IPS DF 19.7 (cell line): ENCODE measurements at regions not wholly inside any gene's neighbourhood (a gene's known extent, or its start where the extent isn't known, plus 50 kb on each side); places are given as distances from the start of the nearest gene placed in this dataset.

Experiments used
- DNase-seq: peaks from one replicate; pipeline ENCODE4 v3.0.0-alpha.2; 2013; ENCODE audit warnings: low read depth, low spot score

DNA sequence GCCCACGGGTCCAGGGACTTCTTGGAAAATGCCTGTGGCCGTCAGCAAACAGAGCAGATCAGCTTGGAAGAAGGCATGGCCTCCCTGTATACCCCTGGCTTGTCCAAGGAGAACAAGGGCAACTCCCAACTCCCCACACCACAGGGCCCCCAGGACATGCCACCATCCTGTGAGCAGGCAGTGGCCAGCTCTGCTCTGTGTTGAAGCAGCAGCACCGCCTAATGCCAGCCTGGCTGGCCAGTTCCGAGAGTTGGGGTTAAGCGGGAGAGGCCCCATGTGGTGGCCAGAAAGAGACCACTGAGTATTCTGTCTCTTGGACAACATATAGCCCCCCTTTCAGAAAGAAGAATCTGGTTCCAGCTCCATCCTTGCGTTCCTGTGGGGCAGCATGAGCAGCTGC is 209.2 kb downstream of the CTTN start:
- no peak for DNase-seq

DNA sequence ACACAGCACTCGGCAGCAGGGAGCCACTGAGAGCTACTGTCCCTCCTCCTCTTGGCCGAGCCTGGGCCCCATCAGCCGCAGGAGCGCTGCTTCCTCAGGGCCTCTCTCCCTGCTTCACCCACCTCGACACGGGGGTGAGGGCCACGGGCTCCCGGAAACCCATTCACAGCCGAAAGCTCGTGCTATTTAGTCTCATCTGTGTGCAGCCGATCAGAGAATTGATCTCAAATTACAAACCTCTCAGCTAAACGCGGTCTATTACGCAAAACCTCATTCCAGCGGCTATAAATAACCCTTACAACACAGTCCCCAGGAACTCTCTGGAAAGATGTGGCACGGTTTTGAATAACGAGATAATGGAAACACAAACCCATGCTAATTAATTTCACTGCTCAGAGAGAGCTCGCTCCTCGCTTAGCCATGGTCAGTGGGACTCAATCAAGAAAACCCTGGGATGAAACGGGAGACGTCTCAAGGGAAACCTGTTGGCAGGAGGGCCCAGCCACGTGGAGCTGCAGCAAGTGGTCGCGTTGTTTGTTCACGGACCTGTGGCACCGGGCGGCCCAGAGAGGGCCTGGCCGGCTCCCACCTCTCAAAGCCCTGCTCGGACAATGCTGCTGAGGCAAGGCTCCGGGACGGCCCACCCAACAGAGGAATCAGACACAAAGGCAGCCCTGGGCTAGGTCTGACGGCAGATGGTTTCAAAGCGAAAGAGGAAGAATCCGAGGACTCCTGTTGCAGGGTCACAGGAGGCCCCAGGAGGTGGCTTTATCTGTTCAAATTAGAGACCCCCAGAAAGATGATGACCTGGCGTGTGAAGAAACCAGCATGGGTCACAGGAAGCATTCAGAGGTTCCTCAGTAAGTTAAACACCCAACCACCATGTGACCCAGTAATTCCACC is 210.5 kb downstream of the CTTN start:
- no peak for DNase-seq

DNA sequence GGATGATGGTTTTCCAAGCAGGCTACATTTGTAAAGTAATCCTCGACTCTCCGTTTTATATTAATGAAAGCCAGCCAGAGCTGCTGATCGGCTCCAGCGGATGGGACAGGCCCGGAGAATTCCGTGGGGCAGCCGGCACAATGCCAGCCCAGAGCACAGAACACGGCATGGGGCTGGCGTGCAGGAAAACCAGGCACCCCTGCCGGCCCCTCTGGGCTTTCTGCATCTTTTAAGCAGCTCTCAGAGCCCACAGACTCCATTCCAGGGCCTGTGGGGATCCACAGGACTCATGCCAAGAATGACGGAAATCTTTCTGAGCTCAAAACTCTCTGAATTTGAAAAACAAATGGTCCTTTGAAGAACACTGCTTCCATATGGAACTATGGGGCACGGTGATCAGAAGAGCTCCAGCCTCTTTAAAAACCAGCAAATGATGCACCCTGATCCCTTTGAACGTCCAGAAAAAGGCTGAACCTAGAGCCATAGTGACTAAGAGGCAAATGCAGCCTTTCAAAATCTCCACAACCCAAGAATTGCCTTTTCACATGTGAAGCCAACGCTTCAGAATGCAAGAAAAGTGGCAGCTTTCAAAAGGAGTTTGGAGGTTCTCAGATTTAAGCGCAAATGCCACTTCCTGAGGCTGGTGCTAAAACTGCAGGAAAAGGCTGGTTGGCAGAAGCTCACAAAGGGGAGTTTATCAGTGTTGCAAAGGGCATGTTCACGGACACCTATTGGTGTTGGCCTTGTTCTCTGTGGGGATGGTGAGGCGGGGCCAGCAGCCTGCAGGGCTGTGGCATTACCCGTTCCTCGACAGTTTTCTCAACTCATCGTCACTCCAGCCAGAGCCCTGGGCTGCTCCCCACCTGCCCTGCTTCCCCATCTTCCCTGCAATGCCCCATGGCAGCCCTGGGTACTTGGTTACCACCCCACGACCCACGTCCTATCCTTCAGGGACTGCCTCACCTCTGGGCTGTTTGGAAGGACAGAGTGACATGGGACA is 212.5 kb downstream of the CTTN start:
- no peak for DNase-seq

DNA sequence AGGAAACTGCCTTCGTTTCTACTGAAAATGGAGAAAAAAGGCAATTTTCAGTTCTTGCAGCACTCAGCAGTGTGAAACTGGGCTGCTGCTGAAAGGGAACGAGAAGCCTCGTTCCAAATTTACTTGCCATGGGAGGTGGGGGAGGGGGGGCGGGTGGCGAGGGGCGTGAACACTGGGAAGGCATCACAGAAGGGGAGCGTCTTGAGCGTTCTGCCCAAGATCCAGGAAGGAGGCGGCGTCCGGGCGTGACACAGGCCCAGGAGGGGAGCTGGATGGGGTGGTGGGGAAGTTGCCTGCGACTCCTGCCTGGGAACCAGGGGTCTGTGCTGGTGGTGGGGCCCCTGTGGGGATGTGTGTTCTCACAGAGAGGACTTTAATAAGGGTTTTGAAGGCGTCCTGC is 213.5 kb downstream of the CTTN start:
- DNase-seq = no peak

DNA sequence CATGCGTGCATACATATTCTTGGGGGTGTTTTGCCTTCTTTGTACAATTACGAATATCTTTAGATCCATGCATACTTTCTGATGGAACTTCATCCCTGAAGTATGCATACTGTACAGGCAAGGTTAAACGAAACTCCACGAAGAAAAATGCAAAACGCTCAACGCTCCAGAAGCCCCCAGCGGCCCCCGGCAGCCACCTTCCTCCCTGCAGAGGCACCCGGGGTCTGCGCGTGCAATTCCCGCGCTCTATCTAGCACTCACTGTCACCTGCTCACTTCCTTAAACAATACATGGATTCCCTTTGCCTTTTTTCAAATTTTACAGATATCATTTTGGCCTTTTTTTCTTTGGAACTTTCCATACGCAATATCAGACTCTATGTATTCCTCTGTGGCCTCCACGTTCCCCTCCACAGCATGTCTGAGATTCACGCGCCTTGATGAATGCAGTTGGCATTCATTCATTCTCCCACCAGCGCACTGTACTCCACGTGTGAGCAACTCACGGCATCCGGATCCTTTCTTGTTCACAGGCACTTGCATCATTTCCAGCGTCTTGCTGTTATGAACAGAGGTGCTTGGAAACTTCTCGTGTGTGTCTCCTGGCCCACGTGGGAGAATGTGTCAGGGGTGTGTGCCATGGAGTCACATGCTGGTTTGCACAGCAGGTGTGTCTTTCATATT is 214.3 kb downstream of the CTTN start:
- no peak for DNase-seq

DNA sequence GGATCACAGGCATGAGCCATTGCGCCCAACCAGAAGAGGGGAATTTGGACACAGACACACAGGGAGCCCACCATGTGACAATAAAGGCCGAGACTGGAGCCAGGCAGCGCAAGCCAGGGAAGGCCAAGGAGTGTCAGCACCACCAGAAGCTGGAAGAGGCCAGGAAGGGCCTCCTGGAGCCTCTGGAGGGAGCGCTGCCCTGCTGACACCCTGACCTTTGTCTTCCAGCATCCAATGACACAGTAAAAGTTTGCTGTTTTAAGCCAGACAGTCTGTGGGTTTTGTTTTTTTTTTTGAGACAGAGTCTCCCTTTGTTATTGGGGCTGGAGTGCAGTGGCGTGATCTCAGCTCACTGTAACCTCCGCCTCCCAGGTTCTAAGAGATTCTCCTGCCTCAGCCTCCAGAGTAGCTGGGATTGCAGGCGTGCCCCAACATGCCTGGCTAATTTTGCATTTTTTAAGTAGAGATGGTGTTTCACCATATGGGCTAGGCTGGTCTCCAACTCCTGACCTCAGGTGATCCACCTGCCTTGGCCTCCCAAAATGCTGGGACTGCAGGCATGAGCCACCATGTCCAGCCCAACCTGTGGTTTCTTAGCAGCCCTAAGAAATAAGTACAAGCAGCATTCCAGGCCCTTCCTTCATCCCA is 215.8 kb downstream of the CTTN start:
- DNase-seq = no peak

DNA sequence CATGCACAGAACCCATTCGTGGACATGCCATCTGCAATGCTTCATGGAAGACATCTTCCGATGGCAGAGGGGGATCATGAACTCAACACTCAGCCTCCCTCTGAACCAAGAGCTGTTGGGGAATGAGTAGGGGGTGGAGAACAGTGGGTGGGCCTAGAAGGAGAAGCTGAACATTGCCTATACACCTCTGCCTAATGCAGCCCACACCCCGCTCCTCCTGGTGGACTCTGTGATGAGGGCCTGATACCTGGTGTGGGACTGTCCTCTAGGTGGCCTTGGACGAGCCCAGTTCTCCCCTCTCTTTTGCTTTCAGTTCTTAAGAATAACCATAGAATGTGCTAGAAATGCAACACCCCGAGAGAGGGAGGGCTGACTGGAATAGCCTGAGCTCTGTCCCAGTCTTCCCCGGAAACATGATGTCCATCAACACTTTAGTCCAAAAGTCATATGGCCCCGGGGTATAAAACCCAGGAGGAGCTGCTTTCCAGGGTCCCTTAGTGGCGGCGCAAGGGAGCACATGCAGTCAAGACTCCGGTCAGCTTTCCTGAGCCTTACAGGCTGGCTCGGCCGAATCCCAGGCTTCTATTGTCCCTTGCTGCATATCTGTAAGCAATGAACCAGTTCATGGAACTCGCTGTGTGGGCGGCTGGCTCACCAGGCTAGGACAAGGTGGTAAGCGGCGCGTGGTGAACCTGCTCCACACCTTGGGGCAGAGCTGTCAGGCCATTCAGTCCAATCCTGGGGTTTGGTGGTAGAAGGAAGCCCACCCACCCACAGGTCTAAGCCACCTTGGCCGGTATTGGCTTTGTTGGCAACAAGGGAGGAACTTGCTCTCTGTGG is 216.9 kb downstream of the CTTN start:
- DNase-seq = no peak

DNA sequence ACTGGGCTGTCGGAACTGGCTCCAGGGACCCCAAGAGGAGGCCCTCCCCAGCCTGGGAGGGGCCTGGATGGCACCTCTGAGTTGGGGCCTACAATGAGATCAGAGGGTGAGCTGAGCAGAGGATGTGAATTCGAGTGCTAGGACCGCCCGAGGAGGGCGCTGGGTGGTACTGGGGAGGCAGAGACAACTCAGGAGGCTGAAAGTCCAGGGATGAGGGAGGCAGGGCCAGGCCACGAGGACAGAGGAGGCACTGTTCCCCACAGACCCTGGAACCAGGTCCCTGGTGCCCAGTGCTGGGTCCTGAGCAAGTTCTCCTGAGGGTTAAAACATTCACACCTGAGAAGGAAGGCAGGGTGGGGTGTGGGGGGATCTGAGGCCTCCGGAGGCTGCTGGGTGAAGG is 218.0 kb downstream of the CTTN start:
- DNase-seq = no peak

DNA sequence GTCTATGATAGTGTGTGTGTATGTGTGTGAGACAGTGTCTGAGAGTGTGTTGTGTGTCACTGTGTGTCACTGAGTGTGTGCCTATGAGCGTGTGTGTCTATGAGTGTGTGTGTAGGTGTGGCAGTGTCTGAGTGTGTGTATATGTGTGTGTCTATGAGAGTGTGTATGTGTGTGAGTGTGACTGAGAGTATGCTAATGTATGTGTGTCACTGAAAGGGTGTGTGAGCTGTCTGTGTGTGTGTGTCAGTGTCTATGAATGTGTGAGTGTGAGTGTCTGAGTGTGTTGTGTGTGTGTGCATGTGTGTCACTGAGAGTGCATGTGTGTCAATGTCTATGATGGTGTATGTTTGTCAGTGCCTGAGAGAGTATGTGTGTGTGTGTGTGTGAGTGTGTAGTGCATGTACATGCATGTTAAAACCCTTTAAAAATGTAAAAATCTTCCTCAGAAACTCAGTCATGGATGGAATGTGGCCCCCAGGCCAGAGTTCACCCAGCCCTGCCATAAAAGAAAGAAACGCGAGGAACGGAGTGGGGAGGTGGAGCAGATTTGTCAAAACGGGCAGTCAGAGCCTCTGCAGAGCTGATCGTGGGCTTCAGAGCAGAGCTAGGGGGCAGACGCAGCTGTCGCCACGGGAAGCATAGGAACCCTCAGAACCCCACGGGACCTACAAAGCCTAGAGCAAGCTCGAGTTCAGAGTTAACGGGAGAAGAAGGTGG is 218.8 kb downstream of the CTTN start:
- no peak for DNase-seq

DNA sequence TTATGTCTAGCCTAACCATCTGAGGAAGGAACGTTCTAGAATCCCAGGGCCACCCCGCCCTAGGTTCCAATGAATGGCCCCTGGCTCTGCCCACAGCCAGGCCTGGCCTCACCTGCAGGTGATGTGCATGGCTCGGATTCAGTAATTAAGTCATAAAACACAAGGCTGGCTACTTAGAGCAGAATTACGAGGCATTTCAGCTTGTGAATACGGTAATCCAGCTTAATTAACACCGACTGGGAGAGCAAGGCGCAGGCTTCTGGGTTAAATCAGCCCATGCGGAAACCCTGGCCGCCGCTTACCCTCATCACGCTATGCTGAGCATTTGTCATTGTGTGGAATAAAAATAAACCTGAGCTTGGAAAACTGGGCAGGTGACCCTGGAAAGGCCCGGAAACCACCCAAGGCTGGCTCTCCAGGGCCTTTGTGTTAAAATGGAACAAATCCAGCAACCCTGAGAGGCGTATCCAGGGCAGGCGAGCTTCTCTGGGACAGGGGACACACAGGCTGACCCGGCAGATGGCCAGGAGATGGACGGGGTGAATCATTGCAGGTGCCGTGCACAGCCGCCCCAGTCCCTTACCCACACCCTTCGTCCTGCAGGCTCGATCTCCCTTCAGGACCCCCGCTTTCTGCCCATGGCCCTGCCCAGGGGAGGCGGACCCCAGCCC is 220.2 kb downstream of the CTTN start:
- no peak for DNase-seq

DNA sequence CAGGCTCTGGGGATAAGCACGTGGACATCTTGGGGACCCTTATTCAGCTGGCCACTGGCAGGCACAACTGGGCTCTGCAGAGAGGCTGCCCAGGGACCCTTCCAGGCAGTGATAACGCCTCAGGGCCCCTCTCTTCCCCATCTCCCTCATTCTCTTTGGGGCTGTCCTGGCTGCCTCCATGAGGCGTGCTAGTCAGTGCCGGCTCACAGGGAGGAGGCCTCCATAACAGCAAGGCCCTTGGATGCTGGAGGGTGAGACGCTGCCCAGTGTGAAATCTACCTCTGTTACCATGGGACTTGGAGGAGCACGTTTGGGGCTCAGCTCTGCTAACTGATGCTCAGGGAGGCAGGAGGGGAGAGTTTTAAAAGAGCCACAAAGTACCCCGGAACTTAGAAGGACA is 221.3 kb downstream of the CTTN start:
- DNase-seq = no peak

DNA sequence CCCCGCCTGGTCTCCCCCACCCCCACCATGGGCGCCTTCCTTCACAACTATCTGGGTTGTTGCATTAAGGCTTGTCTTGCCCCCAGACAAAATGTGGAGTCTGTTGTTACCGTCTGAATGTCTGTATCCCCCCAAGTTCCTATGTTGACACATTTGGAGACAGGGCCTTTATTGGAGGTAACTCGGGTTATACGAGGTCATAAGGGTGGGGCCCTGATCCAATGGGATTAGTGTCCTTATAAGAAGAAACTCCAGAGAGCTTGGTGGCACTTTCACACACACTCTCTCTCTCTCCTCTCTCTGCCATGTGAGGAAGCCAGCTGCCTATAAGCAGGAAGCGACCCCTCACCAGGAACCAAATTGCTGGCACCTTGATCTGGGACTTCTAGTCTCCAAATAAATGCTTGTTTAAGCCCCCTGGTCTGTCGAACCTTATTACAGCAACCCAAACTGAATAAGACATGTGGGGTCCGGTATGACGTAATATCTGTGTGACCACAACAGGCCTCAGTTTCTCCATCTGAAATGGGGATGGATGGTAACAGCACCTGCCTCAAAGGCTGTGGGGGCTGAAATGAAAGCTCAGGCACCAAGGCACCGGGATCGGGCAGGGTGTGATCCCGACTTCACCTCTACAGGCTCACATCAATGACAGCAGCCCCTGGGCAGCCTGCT is 222.3 kb downstream of the CTTN start:
- no peak for DNase-seq

DNA sequence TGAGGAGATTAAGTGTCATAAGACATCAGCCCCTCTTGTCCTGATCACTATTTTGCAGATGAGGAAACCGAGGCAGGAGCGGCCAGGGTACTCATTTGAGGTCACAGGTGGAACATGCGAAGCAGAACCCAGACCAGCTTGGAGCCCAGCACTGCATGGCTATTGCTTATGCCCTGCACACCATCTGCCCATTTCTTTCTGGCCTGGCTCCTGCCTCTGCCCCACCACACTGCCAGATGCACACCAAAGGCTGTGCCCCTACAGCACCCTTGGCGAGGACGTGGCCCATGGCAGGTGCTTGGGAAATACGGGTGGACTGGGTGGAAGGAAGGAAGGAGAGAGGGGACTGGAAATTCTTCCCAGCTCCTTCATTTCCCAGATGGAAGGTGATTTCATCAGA is 222.9 kb downstream of the CTTN start:
- no peak for DNase-seq

DNA sequence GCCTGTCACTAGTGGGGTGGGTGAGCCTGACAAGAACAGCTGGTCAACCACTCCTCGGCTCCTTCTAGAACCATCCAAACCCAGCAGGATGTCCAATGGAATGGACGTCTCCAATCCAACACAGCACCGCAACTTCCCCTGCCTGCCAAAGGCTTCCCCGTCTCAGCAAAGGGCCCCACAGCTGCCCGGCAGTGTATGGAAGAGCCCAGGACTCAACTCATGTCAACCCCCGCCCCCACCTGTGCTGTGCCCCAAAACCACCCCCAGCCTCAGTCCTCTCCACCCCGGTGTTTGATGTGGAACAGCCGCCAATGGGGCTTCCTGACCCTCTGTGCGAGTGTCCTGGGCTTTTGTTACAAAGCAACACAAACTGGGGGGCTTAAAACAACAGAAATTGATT is 223.8 kb downstream of the CTTN start:
- no peak for DNase-seq

DNA sequence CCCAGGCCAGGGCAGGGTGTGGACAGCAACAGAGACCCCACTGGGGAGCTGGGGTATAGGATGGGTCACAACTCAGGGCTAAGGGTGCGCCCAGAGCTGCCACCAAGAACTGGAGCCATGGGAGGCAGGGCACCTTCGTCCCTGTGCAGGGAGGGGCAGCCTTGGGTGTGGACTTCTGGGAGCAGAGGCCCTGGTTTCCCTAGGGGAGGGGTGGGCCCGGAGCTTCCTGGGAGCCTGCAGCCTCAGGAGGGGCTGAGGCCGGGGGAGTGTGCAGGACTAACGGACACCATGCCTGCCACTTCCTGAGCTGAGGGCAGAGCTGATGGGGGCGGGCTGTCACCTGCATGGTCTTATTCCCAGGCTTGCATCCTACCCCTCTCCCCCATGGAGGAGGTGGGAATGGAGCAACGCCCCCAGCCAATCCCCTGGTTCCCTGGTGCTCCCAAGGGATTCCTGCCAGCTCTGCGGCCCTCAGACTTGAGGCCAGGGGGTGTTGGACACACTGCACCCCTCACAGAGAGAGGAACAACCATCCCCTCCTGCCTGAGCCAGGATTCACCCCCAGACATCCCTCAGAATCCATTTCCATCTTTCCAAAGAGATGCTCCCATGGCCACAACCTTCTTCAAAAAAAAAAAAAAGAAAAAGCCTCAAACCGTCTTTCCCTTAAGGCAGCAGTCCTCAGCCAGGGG is 225.7 kb downstream of the CTTN start:
- DNase-seq = no peak

DNA sequence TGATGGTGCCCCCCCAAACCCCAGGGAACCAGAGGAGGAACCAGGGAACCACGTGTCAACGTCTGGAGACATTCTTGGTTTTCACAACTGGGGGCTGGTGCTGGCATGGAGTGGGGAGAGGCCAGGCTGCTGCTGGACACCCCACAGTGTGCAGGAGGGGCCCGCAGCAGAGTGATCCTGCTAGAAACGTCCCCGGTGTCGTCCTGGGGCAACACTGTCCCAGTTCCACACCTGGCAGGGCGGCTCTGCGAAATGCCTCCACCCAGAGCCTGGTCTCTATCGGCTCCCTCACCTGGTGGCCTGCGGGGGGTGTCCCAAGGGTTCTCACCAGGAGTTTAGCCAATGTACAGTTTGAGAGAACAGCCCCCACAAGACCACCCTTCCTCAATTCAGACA is 226.3 kb downstream of the CTTN start:
- no peak for DNase-seq

DNA sequence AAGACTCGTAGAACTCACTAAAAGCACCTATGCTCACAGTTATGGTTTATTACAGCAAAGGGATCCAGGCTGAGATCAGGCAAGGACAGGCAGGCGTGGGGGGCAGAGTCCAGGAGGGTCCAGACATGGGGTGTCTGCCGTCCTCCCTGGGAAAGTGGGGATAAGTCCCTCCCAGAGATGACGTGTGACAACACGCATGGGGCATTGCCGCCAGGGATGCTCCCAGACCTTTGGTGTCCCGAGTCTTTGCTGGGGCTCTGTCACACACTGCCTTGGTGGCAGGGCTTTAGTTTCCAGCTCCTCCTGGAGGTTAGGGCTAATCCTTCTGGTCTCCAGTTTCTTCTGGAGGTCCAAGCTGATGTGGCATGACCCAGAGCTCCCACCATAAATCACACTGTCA is 226.7 kb downstream of the CTTN start:
- no peak for DNase-seq
